Loucy (cell line): ENCODE measurements at regions not wholly inside any gene's neighbourhood (a gene's known extent, or its start where the extent isn't known, plus 50 kb on each side); places are given as distances from the start of the nearest gene placed in this dataset.

ENCODE experiments used
- H2AFZ ChIP-seq: fragments of 200-600 bp; sonication (generic); 2 replicates; pipeline ENCODE4 v1.6.0; 2016; ENCODE audit warnings: antibody characterized with exemption, mild to moderate bottlenecking, low read length, moderate library complexity
- H3F3A ChIP-seq: fragments of 200-600 bp; 2 replicates; pipeline ENCODE4 v1.6.0; 2016; ENCODE audit warnings: antibody characterized with exemption, low read depth, mild to moderate bottlenecking
- H3K27me3 ChIP-seq: fragments of 200-600 bp; sonication (generic); 2 replicates; pipeline ENCODE4 v1.6.1; 2014; ENCODE audit warnings: low read length, mild to moderate bottlenecking; ENCODE audit not compliant: insufficient read depth, poor library complexity, severe bottlenecking
- H3K36me3 ChIP-seq: fragments of 200-600 bp; sonication (generic); 2 replicates; pipeline ENCODE4 v1.6.1; 2016; ENCODE audit warnings: low read length; ENCODE audit not compliant: insufficient read depth
- H3K4me1 ChIP-seq: fragments of 200-600 bp; sonication (generic); 2 replicates; pipeline ENCODE4 v1.5.1; 2014; ENCODE audit warnings: low read length, mild to moderate bottlenecking; ENCODE audit not compliant: insufficient read depth, poor library complexity, severe bottlenecking
- H3K4me2 ChIP-seq: fragments of 200-600 bp; sonication (generic); 2 replicates; pipeline ENCODE4 v1.6.0; 2014; ENCODE audit warnings: antibody characterized with exemption, low read length, low read depth, mild to moderate bottlenecking; ENCODE audit not compliant: poor library complexity, severe bottlenecking
- H3K4me3 ChIP-seq: fragments of 200-600 bp; sonication (generic); 2 replicates; pipeline ENCODE4 v1.5.1; 2014; ENCODE audit warnings: low read length, mild to moderate bottlenecking, mixed read lengths; ENCODE audit not compliant: poor library complexity, severe bottlenecking
- H3K79me2 ChIP-seq: fragments of 200-600 bp; sonication (generic); 2 replicates; pipeline ENCODE4 v1.6.1; 2014; ENCODE audit warnings: low read length; ENCODE audit not compliant: insufficient read depth
- H3K9ac ChIP-seq: fragments of 200-600 bp; sonication (generic); 2 replicates; pipeline ENCODE4 v1.6.0; 2014; ENCODE audit warnings: mild to moderate bottlenecking, low read depth, low read length, moderate library complexity; ENCODE audit not compliant: poor library complexity, severe bottlenecking
- H3K9me2 ChIP-seq: fragments of 200-600 bp; sonication (generic); replicated peaks from 2 replicates; pipeline ENCODE4 v1.6.1; 2016; ENCODE audit warnings: low read depth, low read length, mixed read lengths
- H3K9me3 ChIP-seq: fragments of 200-600 bp; sonication (generic); 2 replicates; pipeline ENCODE4 v1.6.1; 2014; ENCODE audit warnings: mild to moderate bottlenecking, antibody characterized with exemption, low read length, low read depth; ENCODE audit not compliant: insufficient read depth
- H4K20me1 ChIP-seq: fragments of 200-600 bp; sonication (generic); 2 replicates; pipeline ENCODE4 v1.6.0; 2014; ENCODE audit warnings: antibody characterized with exemption, low read length, mild to moderate bottlenecking; ENCODE audit not compliant: insufficient read depth, poor library complexity, severe bottlenecking
- EZH2phosphoT487 ChIP-seq: fragments of 200-600 bp; IDR thresholded peaks from 2 replicates; pipeline ENCODE4 v1.6.1; 2018; ENCODE audit warnings: antibody characterized with exemption, mild to moderate bottlenecking, moderate library complexity, borderline replicate concordance
- TF ChIP-seq, protein P1 (sequence below): fragments of 200-600 bp; sonication (generic); conservative IDR thresholded peaks from 2 replicates; pipeline ENCODE4 v1.5.1; 2014; ENCODE audit warnings: mild to moderate bottlenecking, antibody characterized with exemption, low read length

DNA sequence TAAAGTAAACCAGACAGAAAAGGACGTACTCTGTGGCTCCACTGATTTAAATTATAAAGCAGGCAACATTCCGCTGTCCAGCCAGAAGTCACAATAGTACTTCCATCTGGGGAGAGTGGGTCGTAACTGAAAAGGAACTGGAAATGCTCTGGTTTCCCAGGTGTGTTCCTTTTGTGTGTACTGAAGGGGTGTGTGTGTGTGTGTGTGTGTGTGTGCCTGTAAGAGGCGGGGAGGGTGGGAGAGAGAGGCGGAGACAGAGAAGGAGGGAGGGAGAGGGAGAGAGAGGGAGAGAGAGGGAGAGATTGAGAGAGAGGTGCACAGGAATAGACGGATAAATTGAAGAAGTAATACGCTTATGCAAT lies 178.4 kb upstream of the ZNF184 start:
- no peaks in the 10 kb centered on the region for H3K27me3 ChIP-seq

DNA sequence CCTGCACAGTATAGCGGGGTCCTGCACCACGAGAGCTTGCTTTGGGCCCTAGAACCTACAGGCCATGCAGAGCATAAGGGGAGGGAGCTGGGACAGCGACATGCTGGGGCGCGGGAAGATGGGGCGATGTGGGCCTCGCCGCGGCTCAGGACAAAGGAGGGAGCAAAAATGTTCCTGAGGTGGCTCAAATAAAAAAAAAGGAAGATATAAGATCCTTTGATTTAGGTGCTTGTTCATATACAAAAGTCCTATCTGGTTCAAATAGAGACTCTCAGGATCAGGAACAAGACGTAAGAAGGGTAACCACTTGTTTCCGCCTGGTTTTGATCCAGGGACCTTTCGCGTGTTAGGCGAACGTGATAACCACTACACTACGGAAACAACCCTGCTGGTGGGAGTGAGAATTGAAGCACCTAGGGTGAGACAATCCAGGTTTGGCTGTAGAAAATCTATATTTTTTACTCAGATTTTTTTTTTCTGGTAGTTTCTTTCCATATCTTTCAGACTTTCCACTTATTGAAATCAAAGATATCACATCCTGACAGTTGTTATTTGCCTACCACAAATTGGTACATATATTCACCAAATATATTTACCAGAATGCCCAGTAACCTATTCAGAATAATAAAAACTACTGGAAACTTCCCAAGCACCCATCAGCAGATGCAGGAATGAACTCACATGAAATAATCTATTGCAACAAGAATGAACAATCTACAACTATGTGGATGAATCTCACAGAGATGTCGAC lies 177.9 kb upstream of the ZNF184 start:
- Histone ChIP-seq H3F3A (no peaks in the 10 kb centered on the region), H3K27me3 (no peaks in the 10 kb centered on the region), H3K4me2 (no peak overlapping the region), H3K79me2 (no peaks in the 10 kb centered on the region), H3K9ac (no peak overlapping the region), H3K9me3 (no peaks in the 10 kb centered on the region), H2AFZ (no peak overlapping the region), H3K4me1 (no peaks in the 10 kb centered on the region), H3K4me3 (no peak overlapping the region), H3K9me2 (no peaks in the 10 kb centered on the region), H3K36me3 (no peaks in the 10 kb centered on the region), H4K20me1 (no peaks in the 10 kb centered on the region)
- TF ChIP-seq, protein P1, sequence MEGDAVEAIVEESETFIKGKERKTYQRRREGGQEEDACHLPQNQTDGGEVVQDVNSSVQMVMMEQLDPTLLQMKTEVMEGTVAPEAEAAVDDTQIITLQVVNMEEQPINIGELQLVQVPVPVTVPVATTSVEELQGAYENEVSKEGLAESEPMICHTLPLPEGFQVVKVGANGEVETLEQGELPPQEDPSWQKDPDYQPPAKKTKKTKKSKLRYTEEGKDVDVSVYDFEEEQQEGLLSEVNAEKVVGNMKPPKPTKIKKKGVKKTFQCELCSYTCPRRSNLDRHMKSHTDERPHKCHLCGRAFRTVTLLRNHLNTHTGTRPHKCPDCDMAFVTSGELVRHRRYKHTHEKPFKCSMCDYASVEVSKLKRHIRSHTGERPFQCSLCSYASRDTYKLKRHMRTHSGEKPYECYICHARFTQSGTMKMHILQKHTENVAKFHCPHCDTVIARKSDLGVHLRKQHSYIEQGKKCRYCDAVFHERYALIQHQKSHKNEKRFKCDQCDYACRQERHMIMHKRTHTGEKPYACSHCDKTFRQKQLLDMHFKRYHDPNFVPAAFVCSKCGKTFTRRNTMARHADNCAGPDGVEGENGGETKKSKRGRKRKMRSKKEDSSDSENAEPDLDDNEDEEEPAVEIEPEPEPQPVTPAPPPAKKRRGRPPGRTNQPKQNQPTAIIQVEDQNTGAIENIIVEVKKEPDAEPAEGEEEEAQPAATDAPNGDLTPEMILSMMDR: no peak
- no peak for TF ChIP-seq EZH2phosphoT487

More for the DNA sequence above, 178.4 kb upstream of the ZNF184 start:
- no peak overlapping the region for H3K4me3 ChIP-seq
- TF ChIP-seq, protein P1: no peak
- TF ChIP-seq EZH2phosphoT487: no peak
- H3K4me2 ChIP-seq: no peak overlapping the region
- H3K79me2 ChIP-seq: no peaks in the 10 kb centered on the region
- H3K9me3 ChIP-seq: no peaks in the 10 kb centered on the region
- H3K4me1 ChIP-seq: no peaks in the 10 kb centered on the region
- H3K9ac ChIP-seq: no peak overlapping the region
- no peak overlapping the region for H2AFZ ChIP-seq
- no peaks in the 10 kb centered on the region for H4K20me1 ChIP-seq
- H3K9me2 ChIP-seq: no peaks in the 10 kb centered on the region
- no peaks in the 10 kb centered on the region for H3F3A ChIP-seq
- no peaks in the 10 kb centered on the region for H3K36me3 ChIP-seq

DNA sequence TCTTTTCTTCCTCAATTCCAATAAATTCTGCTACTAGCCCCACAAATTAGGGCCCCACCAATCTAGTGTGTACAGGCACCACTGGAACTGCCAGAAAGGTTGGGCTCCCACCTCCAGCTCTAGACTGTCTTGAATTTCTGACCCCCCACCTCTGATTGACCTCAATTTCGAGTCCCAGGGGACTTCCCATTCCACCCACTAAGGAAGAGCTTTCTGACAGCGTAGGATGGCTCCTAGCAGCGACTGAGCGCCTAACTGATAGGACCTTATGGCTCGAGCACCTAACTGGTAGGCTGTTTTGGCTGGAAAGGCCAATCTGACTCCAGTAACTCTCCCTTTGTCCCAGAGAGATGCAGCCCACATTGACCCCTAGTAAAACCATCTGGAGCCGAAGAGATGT lies 171.6 kb upstream of the ZNF184 start:
- H3K27me3 ChIP-seq: no peaks in the 10 kb centered on the region
- H3K9me3 ChIP-seq: no peaks in the 10 kb centered on the region
- no peaks in the 10 kb centered on the region for H3K36me3 ChIP-seq
- no peak overlapping the region for H2AFZ ChIP-seq
- TF ChIP-seq, protein P1: no peak
- no peak for TF ChIP-seq EZH2phosphoT487
- H3K4me3 ChIP-seq: no peak overlapping the region
- H4K20me1 ChIP-seq: no peaks in the 10 kb centered on the region
- H3K4me2 ChIP-seq: no peak overlapping the region
- no peaks in the 10 kb centered on the region for H3K9me2 ChIP-seq
- H3K4me1 ChIP-seq: no peaks in the 10 kb centered on the region
- no peak overlapping the region for H3K9ac ChIP-seq
- H3F3A ChIP-seq: no peaks in the 10 kb centered on the region
- H3K79me2 ChIP-seq: no peaks in the 10 kb centered on the region
